ENCODE measurements at regions not wholly inside any gene's neighbourhood (a gene's known extent, or its start where the extent isn't known, plus 50 kb on each side); places are given as distances from the start of the nearest gene placed in this dataset.

DNA sequence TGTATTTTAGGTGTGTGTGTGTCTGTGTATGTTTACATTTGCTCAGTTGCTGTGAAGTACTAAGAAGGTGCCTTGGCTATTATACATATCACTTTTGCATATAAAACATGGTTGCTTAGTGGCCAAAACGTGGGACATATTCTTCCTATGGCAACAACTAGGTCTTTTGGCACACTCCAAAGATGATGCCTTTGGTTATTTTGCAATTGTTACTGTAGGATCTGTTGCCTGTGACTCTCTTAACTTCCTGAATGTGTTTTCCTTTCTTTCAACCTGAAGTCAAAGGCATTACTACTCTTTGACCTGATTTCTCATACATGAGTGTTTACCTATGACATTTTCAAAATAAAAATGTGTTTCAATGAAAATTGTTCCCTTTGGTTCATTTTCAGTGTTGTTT, 160.5 kb downstream of the UBE2E3 start:
- Histone ChIP-seq H3K4me1 (ENCODE audit: insufficient read depth) (no peaks in the 10 kb centered on the region), H3K9me2 (replicated peaks; ENCODE audit: insufficient read depth) (no peaks in the 10 kb centered on the region), H3K4me2 (no peak overlapping the region), H3K27ac (no peak overlapping the region), H3K36me3 (replicated peaks; ENCODE audit: insufficient read depth, low read depth) (no peaks in the 10 kb centered on the region), H4K20me1 (ENCODE audit: insufficient read depth, poor library complexity, severe bottlenecking) (no peaks in the 10 kb centered on the region), H3K79me2 (no peaks in the 10 kb centered on the region), H3K27me3 (no peaks in the 10 kb centered on the region), H3K9me3 (ENCODE audit: low read depth) (no peaks in the 10 kb centered on the region), H2AFZ (no peak overlapping the region), H3K4me3 (no peak overlapping the region)
- no peak for DNase-seq (ENCODE audit: low spot score)
- TF ChIP-seq, protein P1, sequence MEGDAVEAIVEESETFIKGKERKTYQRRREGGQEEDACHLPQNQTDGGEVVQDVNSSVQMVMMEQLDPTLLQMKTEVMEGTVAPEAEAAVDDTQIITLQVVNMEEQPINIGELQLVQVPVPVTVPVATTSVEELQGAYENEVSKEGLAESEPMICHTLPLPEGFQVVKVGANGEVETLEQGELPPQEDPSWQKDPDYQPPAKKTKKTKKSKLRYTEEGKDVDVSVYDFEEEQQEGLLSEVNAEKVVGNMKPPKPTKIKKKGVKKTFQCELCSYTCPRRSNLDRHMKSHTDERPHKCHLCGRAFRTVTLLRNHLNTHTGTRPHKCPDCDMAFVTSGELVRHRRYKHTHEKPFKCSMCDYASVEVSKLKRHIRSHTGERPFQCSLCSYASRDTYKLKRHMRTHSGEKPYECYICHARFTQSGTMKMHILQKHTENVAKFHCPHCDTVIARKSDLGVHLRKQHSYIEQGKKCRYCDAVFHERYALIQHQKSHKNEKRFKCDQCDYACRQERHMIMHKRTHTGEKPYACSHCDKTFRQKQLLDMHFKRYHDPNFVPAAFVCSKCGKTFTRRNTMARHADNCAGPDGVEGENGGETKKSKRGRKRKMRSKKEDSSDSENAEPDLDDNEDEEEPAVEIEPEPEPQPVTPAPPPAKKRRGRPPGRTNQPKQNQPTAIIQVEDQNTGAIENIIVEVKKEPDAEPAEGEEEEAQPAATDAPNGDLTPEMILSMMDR (IDR thresholded peaks at IDR 0.05; ENCODE audit: poor library complexity), result no peak
- TF ChIP-seq EZH2phosphoT487 (IDR thresholded peaks at IDR 0.05; ENCODE audit: low read depth, severe bottlenecking, unreplicated experiment) (no peak), EZH2 (IDR thresholded peaks at IDR 0.05; ENCODE audit: borderline replicate concordance) (no peak)
- 42% methylated on average over 1 of the region's 1 CpG for WGBS (ENCODE audit: low lambda C conversion rate, missing lambda C conversion rate)

DNA sequence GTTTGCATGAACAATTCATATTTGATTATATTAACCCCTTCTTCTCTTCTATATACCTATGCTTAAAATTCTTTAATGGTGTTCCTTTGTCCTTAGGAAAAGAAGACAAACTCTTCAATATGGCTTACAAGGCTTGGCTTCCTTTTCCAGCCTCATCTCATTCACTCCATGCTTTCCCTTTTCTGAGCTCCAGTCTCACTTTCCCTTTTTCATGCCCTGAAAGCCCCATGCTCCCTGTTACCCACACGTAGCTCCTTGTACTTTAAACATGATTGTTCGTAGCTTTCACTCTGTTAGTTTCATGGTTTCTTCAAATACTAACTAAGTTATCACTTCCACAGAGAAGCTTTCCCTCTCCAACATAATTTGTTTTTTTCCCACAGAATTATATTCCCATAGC, 161.3 kb downstream of the UBE2E3 start:
- DNase-seq (ENCODE audit: low spot score), result no peak
- Histone ChIP-seq H3K4me2 (no peak overlapping the region), H3K36me3 (replicated peaks; ENCODE audit: insufficient read depth, low read depth) (no peaks in the 10 kb centered on the region), H3K4me1 (ENCODE audit: insufficient read depth) (no peaks in the 10 kb centered on the region), H3K27ac (no peak overlapping the region), H3K79me2 (no peaks in the 10 kb centered on the region), H3K9me2 (replicated peaks; ENCODE audit: insufficient read depth) (no peaks in the 10 kb centered on the region), H2AFZ (no peak overlapping the region), H4K20me1 (ENCODE audit: insufficient read depth, poor library complexity, severe bottlenecking) (no peaks in the 10 kb centered on the region), H3K27me3 (no peaks in the 10 kb centered on the region), H3K9me3 (ENCODE audit: low read depth) (no peaks in the 10 kb centered on the region), H3K4me3 (no peak overlapping the region)
- 90% methylated on average over 2 of the region's 2 CpGs for WGBS (ENCODE audit: low lambda C conversion rate, missing lambda C conversion rate)
- TF ChIP-seq, protein P1 (IDR thresholded peaks at IDR 0.05; ENCODE audit: poor library complexity), result no peak
- TF ChIP-seq EZH2 (IDR thresholded peaks at IDR 0.05; ENCODE audit: borderline replicate concordance) (no peak), EZH2phosphoT487 (IDR thresholded peaks at IDR 0.05; ENCODE audit: low read depth, severe bottlenecking, unreplicated experiment) (no peak)

DNA sequence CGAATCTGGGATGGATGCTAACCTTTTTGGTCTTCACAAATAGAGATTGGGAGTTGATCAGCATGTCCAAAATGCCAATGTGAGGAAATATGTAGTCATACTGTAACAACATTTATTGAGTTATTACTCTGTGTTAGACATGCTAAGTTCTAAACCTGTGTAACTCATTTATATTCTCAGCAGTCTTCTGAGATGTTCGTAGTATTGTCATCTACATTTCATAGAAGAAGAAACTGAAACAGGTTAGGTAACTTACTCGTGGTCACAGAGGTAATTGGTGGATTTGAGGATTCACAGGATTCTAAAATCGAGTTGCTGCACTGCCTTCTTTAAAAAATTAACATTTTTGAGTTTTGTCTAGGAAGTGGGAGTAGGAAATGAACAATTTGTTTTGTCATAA, 162.1 kb downstream of the UBE2E3 start:
- H3K4me2 ChIP-seq, result no peak overlapping the region
- no peaks in the 10 kb centered on the region for H3K9me3 ChIP-seq (ENCODE audit: low read depth)
- H3K4me1 ChIP-seq (ENCODE audit: insufficient read depth), result no peaks in the 10 kb centered on the region
- H3K27ac ChIP-seq, result no peak overlapping the region
- 82% methylated on average over 4 of the region's 4 CpGs for WGBS (ENCODE audit: low lambda C conversion rate, missing lambda C conversion rate)
- H2AFZ ChIP-seq, result no peak overlapping the region
- no peak overlapping the region for H3K4me3 ChIP-seq
- no peaks in the 10 kb centered on the region for H3K9me2 ChIP-seq (replicated peaks; ENCODE audit: insufficient read depth)
- no peaks in the 10 kb centered on the region for H3K79me2 ChIP-seq
- TF ChIP-seq, protein P1 (IDR thresholded peaks at IDR 0.05; ENCODE audit: poor library complexity), result no peak
- TF ChIP-seq EZH2phosphoT487 (IDR thresholded peaks at IDR 0.05; ENCODE audit: low read depth, severe bottlenecking, unreplicated experiment) (no peak), EZH2 (IDR thresholded peaks at IDR 0.05; ENCODE audit: borderline replicate concordance) (no peak)
- no peak for DNase-seq (ENCODE audit: low spot score)
- no peaks in the 10 kb centered on the region for H4K20me1 ChIP-seq (ENCODE audit: insufficient read depth, poor library complexity, severe bottlenecking)
- H3K27me3 ChIP-seq, result no peaks in the 10 kb centered on the region
- H3K36me3 ChIP-seq (replicated peaks; ENCODE audit: insufficient read depth, low read depth), result no peaks in the 10 kb centered on the region

DNA sequence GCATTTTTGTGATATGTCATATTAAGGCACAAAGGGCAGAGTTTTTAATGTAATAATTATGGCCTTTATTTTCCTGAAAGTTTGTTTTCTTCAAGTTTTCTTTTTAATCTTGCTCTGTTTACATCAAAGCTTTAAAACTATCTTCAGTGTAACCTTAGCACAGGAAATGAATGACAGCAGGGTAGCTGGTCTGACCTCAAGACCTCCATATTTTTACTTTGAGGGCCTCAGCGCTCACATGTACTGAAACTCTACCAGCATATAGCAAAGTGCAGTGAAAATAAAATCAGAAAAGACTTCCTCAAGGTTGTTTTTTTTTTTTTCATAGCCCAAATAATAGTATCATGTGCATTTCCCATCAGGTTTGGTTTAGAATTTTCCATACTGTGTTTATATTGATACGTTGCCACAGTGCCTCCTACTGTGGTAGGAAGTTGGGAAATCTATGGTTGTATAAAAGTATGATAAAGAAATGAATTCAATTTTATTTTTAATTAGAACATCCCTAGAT, 163.4 kb downstream of the UBE2E3 start:
- Histone ChIP-seq H2AFZ (no peak overlapping the region), H3K9me3 (ENCODE audit: low read depth) (no peaks in the 10 kb centered on the region), H3K9me2 (replicated peaks; ENCODE audit: insufficient read depth) (no peaks in the 10 kb centered on the region), H3K36me3 (replicated peaks; ENCODE audit: insufficient read depth, low read depth) (no peaks in the 10 kb centered on the region), H4K20me1 (ENCODE audit: insufficient read depth, poor library complexity, severe bottlenecking) (no peaks in the 10 kb centered on the region), H3K4me2 (no peak overlapping the region), H3K4me3 (no peak overlapping the region), H3K4me1 (ENCODE audit: insufficient read depth) (no peaks in the 10 kb centered on the region), H3K27ac (no peak overlapping the region), H3K27me3 (no peaks in the 10 kb centered on the region), H3K79me2 (no peaks in the 10 kb centered on the region)
- DNase-seq (ENCODE audit: low spot score), result no peak
- TF ChIP-seq EZH2 (IDR thresholded peaks at IDR 0.05; ENCODE audit: borderline replicate concordance), result no peak
- TF ChIP-seq EZH2phosphoT487 (IDR thresholded peaks at IDR 0.05; ENCODE audit: low read depth, severe bottlenecking, unreplicated experiment), result no peak
- TF ChIP-seq, protein P1 (IDR thresholded peaks at IDR 0.05; ENCODE audit: poor library complexity), result no peak
- WGBS (ENCODE audit: low lambda C conversion rate, missing lambda C conversion rate), result 96% methylated on average over 2 of the region's 2 CpGs

Measured in hepatocyte (in vitro differentiated cells).